HEK293 (cell line): ENCODE measurements at regions not wholly inside any gene's neighbourhood (a gene's known extent, or its start where the extent isn't known, plus 50 kb on each side); places are given as distances from the start of the nearest gene placed in this dataset.
"Not testable (repeated sequence)": the region's sequence is repeated elsewhere in the genome, so short reads cannot be mapped to it uniquely, and the experiment has no call there.

Experiments
- CTCF ChIA-PET: fragments of 350-600 bp; formaldehyde crosslinking; extraction: SDS; loops from one replicate; lab custom pipeline; 2021; ENCODE audit warnings: antibody characterized with exemption; lab: Yijun Ruan, JAX
- POLR2A ChIA-PET: fragments of 300-600 bp; formaldehyde crosslinking; extraction: SDS; loops from one replicate; lab custom pipeline; 2020; ENCODE audit warnings: antibody characterized with exemption, inconsistent platforms; lab: Yijun Ruan, JAX
- H3K27ac ChIP-seq: fragments of 200-500 bp; sonication (Bioruptor generic); 2 replicates; pipeline ENCODE4 v1.5.1; 2014; ENCODE audit warnings: low read depth, low read length, control low read depth, inconsistent platforms; ENCODE audit errors: extremely low read depth
- H3K36me3 ChIP-seq, 2 experiments: fragments of 200-500 bp in 1 of 2; sonication (Bioruptor generic) in 1 of 2; 1 replicate in 1 of 2; 2 replicates in 1 of 2; pipeline ENCODE4 v1.5.1; 2014 to 2017; ENCODE audit warnings: inconsistent platforms in 2 of 2, low read length in 2 of 2; ENCODE audit not compliant: control insufficient read depth in 2 of 2, insufficient read depth in 1 of 2
- H3K4me1 ChIP-seq: fragments of 200-500 bp; sonication (Bioruptor generic); 2 replicates; pipeline ENCODE4 v1.5.1; 2014; ENCODE audit warnings: mild to moderate bottlenecking, low read length, inconsistent platforms; ENCODE audit not compliant: control insufficient read depth, insufficient read depth
- H3K4me3 ChIP-seq: 2 replicates; pipeline ENCODE4 v1.5.1; 2011; ENCODE audit warnings: low read depth, mild to moderate bottlenecking, control low read depth, low read length, moderate library complexity
- H3K9me3 ChIP-seq: fragments of 200-500 bp; sonication (Bioruptor generic); 2 replicates; pipeline ENCODE4 v1.5.1; 2014; ENCODE audit warnings: low read depth, low read length, inconsistent platforms; ENCODE audit not compliant: control insufficient read depth, insufficient read depth
- CTCF ChIP-seq: fragments of 450-650 bp; formaldehyde crosslinking; IDR thresholded peaks from 2 replicates; pipeline ENCODE4 v1.5.1; 2016; ENCODE audit warnings: missing biosample characterization, missing genetic modification characterization
- KLF1 ChIP-seq: fragments of 450-650 bp; formaldehyde crosslinking; IDR thresholded peaks from 2 replicates; pipeline ENCODE4 v1.5.1; 2016; ENCODE audit warnings: missing biosample characterization, missing genetic modification characterization
- KLF10 ChIP-seq: fragments of 450-650 bp; IDR thresholded peaks from 2 replicates; pipeline ENCODE4 v1.5.1; 2018; ENCODE audit warnings: missing biosample characterization, mild to moderate bottlenecking, missing genetic modification characterization
- KLF17 ChIP-seq: fragments of 450-650 bp; formaldehyde crosslinking; IDR thresholded peaks from 2 replicates; pipeline ENCODE4 v1.5.1; 2016; ENCODE audit warnings: missing biosample characterization, missing genetic modification characterization
- OSR2 ChIP-seq: fragments of 450-650 bp; formaldehyde crosslinking; IDR thresholded peaks from 2 replicates; pipeline ENCODE4 v1.5.1; 2016; ENCODE audit warnings: missing biosample characterization, missing genetic modification characterization
- SETDB1 ChIP-seq: IDR thresholded peaks from one replicate; pipeline ENCODE4 v1.6.1; 2017; ENCODE audit warnings: mild to moderate bottlenecking, low read length, moderate library complexity, mixed read lengths; ENCODE audit not compliant: insufficient read length
- ZNF146 ChIP-seq: fragments of 450-650 bp; formaldehyde crosslinking; IDR thresholded peaks from 2 replicates; pipeline ENCODE4 v1.5.1; 2016; ENCODE audit warnings: missing biosample characterization, missing genetic modification characterization
- ZNF155 ChIP-seq: fragments of 450-650 bp; formaldehyde crosslinking; IDR thresholded peaks from 2 replicates; pipeline ENCODE4 v1.5.1; 2016; ENCODE audit warnings: missing biosample characterization, missing genetic modification characterization
- ZNF24 ChIP-seq: fragments of 450-650 bp; formaldehyde crosslinking; IDR thresholded peaks from 2 replicates; pipeline ENCODE4 v1.5.1; 2016; ENCODE audit warnings: missing biosample characterization, missing genetic modification characterization
- ZNF341 ChIP-seq: fragments of 450-650 bp; formaldehyde crosslinking; IDR thresholded peaks from 2 replicates; pipeline ENCODE4; 2016; ENCODE audit warnings: low read depth, missing biosample characterization, missing genetic modification characterization
- ZNF350 ChIP-seq: fragments of 450-650 bp; formaldehyde crosslinking; IDR thresholded peaks from 2 replicates; pipeline ENCODE4 v1.5.0; 2017; ENCODE audit warnings: missing biosample characterization, mild to moderate bottlenecking, missing genetic modification characterization
- ZNF433 ChIP-seq: fragments of 450-650 bp; formaldehyde crosslinking; IDR thresholded peaks from 2 replicates; pipeline ENCODE4 v1.5.1; 2016; ENCODE audit warnings: missing biosample characterization, missing genetic modification characterization, low read depth
- ZNF623 ChIP-seq: fragments of 450-650 bp; formaldehyde crosslinking; IDR thresholded peaks from 2 replicates; pipeline ENCODE4 v1.5.1; 2016; ENCODE audit warnings: missing biosample characterization, missing genetic modification characterization
- ZNF629 ChIP-seq: fragments of 450-650 bp; formaldehyde crosslinking; IDR thresholded peaks from 2 replicates; pipeline ENCODE4 v1.5.1; 2017; ENCODE audit warnings: missing biosample characterization, missing genetic modification characterization
- ZNF660 ChIP-seq: fragments of 450-650 bp; IDR thresholded peaks from 2 replicates; pipeline ENCODE4 v1.5.1; 2018; ENCODE audit warnings: missing biosample characterization, mild to moderate bottlenecking, missing genetic modification characterization
- ZNF677 ChIP-seq: fragments of 450-650 bp; IDR thresholded peaks from 2 replicates; pipeline ENCODE4 v1.5.0; 2018; ENCODE audit warnings: missing biosample characterization, mild to moderate bottlenecking, missing genetic modification characterization, moderate library complexity
- ZNF777 ChIP-seq: fragments of 450-650 bp; formaldehyde crosslinking; IDR thresholded peaks from 2 replicates; pipeline ENCODE4 v1.5.1; 2017; ENCODE audit warnings: missing biosample characterization, missing genetic modification characterization, borderline replicate concordance
- ZNF792 ChIP-seq: fragments of 450-650 bp; formaldehyde crosslinking; IDR thresholded peaks from 2 replicates; pipeline ENCODE4 v1.5.1; 2016; ENCODE audit warnings: missing biosample characterization, missing genetic modification characterization

GRCh38 chr2:134052173-134052572 is 201.7 kb upstream of the MGAT5 start:
- H3K36me3 ChIP-seq = no peaks in the 10 kb centered on the region
- TF ChIP-seq ZNF24 (tag by site-specific recombination) (no peak), ZNF677 (tag by site-specific recombination) (no peak), CTCF (tag by site-specific recombination) (no peak), OSR2 (tag by site-specific recombination) (no peak), KLF10 (no peak), ZNF350 (tag by site-specific recombination) (no peak), ZNF155 (tag by site-specific recombination) (no peak)
- no peak overlapping the region for H3K27ac ChIP-seq
- ChIA-PET CTCF (no interaction called here), POLR2A (no interaction called here)
- H3K4me1 ChIP-seq = no peaks in the 10 kb centered on the region
- no peaks in the 10 kb centered on the region for H3K9me3 ChIP-seq
- no peak overlapping the region for H3K4me3 ChIP-seq

GRCh38 chr2:134056173-134056572 is 197.7 kb upstream of the MGAT5 start:
- Histone ChIP-seq H3K27ac (no peak overlapping the region), H3K36me3 (no peaks in the 10 kb centered on the region), H3K9me3 (no peaks in the 10 kb centered on the region), H3K4me3 (no peak overlapping the region), H3K4me1 (no peaks in the 10 kb centered on the region)
- TF ChIP-seq ZNF660 (tag by site-specific recombination) (no peak), ZNF146 (tag by site-specific recombination) (no peak), KLF1 (tag by site-specific recombination) (no peak), ZNF341 (no peak), ZNF777 (no peak), SETDB1 (no peak), ZNF792 (tag by site-specific recombination) (no peak), KLF17 (tag by site-specific recombination) (no peak), OSR2 (tag by site-specific recombination) (no peak), ZNF629 (no peak), ZNF433 (tag by site-specific recombination) (no peak), ZNF623 (tag by site-specific recombination) (no peak)
- ChIA-PET CTCF (interaction anchor here (0.5 kb wide), 1 partner anchor 382 kb away, joined by 3 read pairs; no protein-coding TSS in a partner anchor), POLR2A (no interaction called here)

- H3K9me3 ChIP-seq, H3K36me3 ChIP-seq, H3K4me1 ChIP-seq, POLR2A ChIA-PET, H3K4me3 ChIP-seq, H3K27ac ChIP-seq: not testable (repeated sequence)
- CTCF ChIA-PET = interaction anchor here (1.2 kb wide), 1 partner anchor 390 kb away, joined by 4 read pairs; no protein-coding TSS in a partner anchor
Observed at GRCh38 chr2:134061066-134061465, 192.8 kb upstream of the MGAT5 start.

- H3K27ac ChIP-seq, POLR2A ChIA-PET, CTCF ChIA-PET, H3K4me3 ChIP-seq, H3K9me3 ChIP-seq, H3K4me1 ChIP-seq, H3K36me3 ChIP-seq: not testable (repeated sequence)
Observed at GRCh38 chr2:134062235-134062634, 191.6 kb upstream of the MGAT5 start.

- H3K4me3 ChIP-seq, H3K36me3 ChIP-seq, CTCF ChIA-PET, POLR2A ChIA-PET, H3K27ac ChIP-seq, H3K9me3 ChIP-seq, H3K4me1 ChIP-seq: not testable (repeated sequence)
Observed at GRCh38 chr2:134063916-134064315, 190.0 kb upstream of the MGAT5 start.
